ENCODE measurements at regions not wholly inside any gene's neighbourhood (a gene's known extent, or its start where the extent isn't known, plus 50 kb on each side); places are given as distances from the start of the nearest gene placed in this dataset.

DNA sequence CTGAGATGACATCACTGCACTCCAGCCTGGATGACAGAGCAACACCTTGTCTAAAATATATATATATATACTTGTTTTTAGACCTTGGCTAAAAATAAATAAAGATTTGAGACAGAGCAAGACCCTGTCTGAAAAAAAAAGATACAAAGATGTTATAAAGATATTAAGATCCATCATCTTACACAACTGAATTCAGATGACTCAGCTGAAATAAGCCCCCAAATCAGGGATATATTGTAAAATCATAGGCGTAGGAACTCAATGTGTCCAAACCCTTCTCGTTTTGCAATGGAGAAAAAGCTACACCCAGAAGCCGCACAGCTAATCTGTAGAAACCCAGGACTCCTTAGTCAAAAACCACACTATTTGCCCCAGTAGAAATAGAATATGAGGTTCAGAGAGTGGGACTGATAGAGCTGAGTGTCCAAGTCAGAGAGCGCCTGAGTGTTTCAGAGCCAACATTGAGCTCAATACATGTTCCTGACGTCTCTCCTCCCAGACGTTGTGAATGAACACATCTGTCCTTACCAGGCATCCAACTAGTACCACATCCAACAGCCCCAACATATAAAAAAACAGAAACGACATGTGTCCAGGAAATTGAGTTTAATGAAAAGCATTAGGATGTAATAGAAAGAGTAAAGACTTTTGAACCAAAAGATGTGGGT, 207.9 kb upstream of the BLID start:
- in situ Hi-C loops (cut with HindIII; ENCODE audit: low sequenced_read_pairs): no loop called here

DNA sequence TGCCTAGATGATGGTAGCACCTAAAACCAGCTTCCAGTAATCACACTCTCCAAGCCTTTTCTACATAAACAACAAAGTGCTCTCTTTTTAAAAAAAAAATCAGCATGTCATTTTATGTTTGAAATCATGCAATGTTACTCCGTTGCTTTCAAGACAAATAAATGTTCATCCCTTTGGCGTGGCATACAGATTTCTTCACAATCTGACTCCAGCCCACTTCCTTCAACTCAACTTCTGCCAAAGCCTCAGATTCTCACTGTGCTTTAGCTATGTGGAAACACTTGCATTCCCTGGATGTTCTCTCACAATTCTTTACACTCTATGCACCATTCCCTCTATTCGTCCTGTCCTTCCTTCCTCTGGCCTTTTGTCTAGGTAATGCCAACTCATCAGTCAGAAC, 206.3 kb upstream of the BLID start:
- in situ Hi-C loops (cut with HindIII; ENCODE audit: low sequenced_read_pairs): no loop called here

GRCh38 chr11:122320671-122321070, 204.7 kb upstream of the BLID start:
- in situ Hi-C loops (cut with HindIII; ENCODE audit: low sequenced_read_pairs): no loop called here

DNA sequence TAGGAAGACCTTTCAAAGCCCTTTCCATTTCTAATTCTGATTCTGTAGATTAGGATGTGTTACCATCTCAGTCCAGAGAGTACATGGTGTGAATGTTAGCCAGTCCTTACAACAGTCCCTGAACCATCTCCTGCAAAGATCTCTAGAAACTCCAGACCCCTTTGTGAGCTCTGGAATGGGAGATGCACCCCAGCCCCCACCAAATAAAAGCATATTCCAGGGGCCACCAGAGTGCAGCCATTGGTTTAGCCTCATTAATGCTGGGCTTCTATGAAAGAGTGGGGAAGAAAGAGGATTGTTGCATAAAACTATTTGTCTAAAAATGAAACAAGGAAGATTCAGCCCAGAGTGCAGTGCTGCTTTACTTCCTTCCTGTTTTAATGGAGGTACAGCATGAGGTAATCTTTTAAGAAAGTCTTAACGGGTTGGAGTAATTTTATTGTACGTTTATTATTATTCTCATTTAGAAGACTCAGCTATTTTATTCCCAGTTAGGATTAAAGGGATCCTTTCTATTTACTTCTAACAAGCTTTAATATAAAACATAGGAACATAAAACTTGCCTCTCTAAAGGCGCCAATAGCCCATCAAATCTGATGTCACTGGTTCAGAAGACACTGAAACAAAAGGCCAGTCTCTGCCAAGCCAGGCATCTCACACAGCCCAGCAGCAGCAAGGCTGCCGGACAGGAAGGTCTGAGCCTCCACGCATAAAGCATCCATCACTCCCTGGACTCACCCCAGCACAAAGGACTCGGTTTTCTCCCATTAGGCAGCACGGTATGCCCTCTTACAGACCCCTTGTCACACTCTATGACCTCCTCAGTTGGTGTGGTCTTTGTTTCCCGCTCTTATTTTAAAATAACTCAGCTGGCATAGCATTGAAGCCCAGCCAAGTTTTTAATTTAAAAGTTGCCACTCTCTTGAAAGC, 203.9 kb upstream of the BLID start:
- in situ Hi-C loops (cut with HindIII; ENCODE audit: low sequenced_read_pairs): no loop called here

DNA sequence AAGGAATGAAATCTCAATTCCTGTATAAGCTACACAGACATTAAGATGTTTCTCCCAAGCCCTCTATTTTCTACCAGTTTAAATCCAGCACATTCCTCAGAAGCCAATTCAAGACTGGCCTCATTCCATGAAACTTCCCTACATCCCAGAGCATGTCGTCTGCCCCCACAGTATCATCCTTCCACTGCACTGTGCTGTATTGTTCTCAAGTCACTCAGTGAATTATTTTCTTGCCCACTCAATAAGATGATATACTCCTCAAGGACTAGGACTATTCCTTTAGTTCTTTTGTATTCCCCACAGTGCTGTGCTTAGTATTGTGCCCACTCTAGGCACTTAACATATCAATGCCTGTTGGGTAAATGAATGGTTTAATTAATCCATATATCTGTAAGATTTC, 203.1 kb upstream of the BLID start:
- in situ Hi-C loops (cut with HindIII; ENCODE audit: low sequenced_read_pairs): no loop called here

DNA sequence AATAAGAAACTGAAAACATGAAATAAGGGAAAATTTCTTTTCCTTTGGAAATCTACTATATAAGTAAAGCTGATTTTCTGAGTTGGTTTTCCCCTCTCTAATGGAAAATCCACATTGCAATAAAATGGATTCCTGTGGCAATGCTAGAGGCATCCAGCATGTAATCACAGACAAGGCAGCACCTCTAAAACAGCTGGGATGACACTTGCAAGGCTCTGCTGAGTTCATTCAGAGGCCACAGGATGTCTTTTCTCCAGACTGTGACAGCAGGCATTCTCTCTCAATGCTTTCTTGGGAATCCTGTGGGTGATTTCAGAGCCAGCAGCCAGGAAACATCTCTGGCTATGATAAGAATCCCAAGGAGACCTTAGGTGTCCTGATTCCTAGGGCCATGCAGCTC, 201.3 kb upstream of the BLID start:
- in situ Hi-C loops (cut with HindIII; ENCODE audit: low sequenced_read_pairs): no loop called here

DNA sequence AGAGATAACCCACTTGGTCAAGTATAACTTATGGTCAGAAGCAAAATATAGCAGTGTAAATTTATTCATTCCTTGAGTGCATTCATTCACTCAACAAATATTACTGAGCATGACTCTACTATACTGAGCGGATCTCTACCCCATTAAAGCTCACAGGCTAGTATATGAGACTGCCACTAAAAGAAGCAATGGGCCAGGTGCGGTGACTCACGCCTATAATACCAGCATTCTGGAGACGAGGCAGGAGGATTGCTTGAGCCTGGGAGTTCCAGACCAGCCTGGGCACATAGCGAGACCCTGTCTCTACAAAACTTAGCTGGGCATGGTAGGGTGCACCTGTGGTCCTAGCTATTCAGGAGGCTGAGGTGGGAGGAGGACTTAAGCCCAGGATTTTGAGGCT, 197.6 kb upstream of the BLID start:
- in situ Hi-C loops (cut with HindIII; ENCODE audit: low sequenced_read_pairs): no loop called here

DNA sequence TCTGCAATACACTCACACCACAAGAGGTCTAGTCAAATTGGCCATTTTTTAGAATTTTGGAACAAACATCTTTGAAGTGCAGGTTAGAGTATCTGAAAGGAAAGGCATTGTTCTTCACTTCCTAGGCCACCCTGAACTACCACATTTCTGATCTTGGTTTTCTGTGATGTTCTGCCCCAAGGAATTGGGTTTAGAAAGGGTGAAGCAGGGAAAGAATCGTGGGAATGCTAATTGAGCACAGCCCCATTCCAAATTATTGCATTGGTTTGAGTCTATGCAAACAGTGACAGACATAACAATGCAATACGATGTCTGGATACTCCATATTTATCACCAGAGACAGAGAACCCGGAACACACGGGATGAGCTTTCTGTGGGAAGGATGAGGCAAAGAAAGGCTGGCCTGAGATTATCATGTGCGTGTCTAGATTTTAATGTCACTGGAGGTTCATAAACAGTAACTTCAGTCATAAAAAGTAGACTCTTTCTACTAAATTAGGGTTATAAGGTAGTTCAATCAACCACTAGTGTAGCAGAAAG, 195.3 kb upstream of the BLID start:
- in situ Hi-C loops (cut with HindIII; ENCODE audit: low sequenced_read_pairs): no loop called here

GRCh38 chr11:122310766-122311165, 194.8 kb upstream of the BLID start:
- in situ Hi-C loops (cut with HindIII; ENCODE audit: low sequenced_read_pairs): no loop called here

DNA sequence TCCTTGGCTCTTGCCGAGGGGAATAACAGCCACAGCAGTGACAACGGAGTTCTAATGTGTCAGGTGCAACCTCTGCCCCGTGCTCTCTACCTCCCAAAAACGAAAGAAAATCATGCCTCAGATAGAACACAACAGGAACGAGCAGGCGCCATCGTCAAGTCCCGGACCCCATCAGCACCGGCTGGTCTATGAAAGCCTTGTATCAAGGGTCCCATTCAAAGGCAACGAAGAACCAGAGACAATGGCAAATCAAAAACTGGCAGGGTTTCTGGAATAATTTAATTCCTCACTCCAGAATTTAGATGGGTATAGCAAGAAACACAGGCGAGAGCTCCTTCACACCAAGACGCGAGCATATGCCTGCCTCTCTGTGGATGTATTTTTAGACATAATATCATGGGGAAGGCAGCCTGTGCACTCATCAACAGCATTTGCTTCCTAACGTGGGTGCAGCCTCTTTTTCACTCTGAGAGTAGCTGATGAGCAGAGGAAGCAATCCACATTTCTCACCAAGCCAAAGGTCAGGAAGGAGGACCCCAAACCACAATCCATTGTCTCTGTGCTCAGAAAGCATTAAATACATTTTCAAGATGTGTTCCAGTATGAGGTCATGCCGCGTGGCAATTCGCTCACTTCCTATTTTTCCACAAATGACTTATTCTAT, 193.4 kb upstream of the BLID start:
- in situ Hi-C loops (cut with HindIII; ENCODE audit: low sequenced_read_pairs): no loop called here

DNA sequence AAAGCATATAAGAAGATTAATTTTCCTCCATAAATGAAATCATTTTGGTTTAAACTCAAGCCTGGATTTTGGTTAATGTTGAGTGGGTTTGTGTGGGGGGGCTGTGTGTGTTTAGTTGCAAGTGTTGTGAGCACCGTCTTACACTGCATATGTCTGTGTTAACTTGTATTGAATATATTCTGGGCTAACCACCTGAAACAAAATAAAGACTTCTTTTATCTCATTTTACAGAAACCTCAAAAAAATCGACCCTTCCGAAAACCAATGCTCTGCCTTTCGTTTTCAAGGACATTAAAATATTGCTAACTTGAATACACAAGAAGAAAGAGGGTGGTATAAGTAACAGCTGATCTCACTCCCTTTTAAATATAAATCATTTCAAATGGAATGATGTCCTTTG, 192.2 kb upstream of the BLID start:
- in situ Hi-C loops (cut with HindIII; ENCODE audit: low sequenced_read_pairs): no loop called here

- in situ Hi-C loops (cut with HindIII; ENCODE audit: low sequenced_read_pairs): no loop called here
Observed at GRCh38 chr11:122307476-122308035, 191.5 kb upstream of the BLID start.

DNA sequence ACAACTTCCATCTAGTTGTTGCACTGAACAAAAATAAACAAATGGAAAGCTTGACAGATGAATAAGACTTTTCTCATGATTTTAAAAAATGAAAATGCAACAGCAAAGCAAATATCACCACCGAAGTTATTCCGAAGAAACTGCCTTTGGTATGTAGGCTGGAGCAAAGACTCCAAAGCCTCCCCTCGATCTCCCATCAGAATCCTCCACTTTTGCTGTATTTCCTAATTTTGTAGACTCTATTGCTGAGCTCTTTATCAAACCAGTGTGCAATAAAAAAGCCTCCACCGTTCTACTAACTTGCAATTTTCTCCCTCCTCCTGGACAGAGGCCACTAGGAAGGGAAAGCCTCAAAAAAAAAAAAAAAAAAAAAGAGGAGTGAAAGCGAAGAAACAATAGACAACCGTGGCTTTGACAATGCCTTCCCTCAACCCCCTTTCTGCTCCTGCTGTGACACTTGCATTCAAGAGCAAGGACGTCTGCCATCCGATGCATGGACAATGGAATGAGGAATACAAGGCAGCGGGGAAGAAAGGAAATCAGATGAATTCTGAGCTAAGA, 190.9 kb upstream of the BLID start:
- in situ Hi-C loops (cut with HindIII; ENCODE audit: low sequenced_read_pairs): no loop called here

DNA sequence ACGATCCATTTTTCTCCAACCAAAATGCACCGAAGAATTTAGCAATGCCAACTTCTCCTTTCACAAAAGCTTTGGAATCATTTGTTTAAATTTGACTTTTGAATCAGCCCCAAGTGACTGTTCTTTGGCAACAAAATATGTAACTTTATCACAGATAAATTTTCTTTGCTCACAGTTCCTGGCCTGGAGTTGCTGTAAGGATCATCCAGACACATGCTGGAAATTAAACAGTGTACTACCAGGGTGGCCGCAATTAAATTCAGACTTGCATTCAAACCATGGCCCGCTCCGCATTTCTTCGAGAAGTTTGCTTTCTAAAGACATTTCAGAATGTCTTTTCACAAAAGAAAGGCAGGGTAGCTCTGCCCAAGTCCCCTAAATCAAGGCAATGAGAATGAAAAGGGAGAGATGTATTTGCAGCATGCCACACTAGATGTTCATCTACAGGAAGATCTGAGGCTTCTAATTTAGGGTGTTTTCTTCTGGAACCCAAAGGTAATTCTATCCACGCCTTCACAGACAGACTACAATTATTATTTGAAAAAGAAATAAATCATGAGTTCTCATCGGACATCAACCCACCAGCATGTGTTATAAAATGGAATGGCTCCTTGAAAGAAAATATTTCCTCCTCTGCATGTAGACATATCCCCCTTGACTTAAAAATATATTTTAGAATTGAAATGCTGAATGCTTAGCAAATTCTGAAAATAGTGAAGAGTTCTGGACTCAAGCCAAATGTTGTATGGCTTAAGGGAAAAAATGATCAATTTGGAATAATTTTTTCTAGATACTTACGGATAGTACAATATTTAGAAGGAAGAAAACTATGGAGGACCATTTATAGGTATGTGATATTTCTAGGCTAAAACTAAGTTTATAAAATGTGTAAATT, 189.7 kb upstream of the BLID start:
- in situ Hi-C loops (cut with HindIII; ENCODE audit: low sequenced_read_pairs): no loop called here

- in situ Hi-C loops (cut with HindIII; ENCODE audit: low sequenced_read_pairs): no loop called here
Observed at GRCh38 chr11:122304973-122305372, 189.0 kb upstream of the BLID start.

GRCh38 chr11:122304306-122304705, 188.3 kb upstream of the BLID start:
- in situ Hi-C loops (cut with HindIII; ENCODE audit: low sequenced_read_pairs): no loop called here

DNA sequence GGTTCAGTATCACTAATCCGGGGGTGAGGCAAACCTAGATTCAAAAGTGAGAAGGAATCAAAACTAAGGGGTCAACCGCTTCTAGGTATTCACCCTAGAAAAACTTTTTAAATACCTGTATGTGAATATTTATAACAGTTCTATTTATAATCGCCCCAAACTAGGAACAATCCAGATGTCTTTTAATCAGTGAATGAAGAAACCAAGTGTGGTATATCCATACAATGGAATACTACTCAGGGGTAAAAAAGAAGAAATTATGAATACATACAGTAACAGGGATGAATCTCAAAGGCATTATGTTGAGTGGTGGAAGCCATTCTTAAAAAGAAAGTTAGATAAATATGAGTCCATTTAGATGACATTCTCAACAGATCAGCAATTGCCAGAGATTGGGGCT, 178.0 kb upstream of the BLID start:
- in situ Hi-C loops (cut with HindIII; ENCODE audit: low sequenced_read_pairs): no loop called here

GRCh38 chr11:122293296-122294023, 177.4 kb upstream of the BLID start:
- in situ Hi-C loops (cut with HindIII; ENCODE audit: low sequenced_read_pairs): no loop called here

DNA sequence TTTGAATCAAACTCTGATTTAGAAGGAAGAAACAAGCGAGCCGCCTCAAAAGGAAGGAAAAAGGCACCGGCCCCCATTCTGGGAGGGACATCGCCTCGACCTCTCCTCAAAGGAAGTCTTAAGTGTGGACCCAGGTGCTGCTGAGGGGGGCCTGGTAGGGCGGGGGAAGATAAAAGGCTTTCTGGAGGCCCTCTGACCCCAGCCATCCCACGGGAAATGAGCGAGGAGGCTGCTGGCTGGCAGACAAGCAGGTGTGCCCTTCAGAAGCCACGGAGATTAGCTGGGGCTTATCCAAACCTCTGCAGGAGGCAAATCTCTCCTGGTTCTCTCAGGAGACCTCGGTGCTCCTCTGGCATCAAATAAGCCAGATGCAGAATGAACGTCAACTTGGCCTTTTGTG, 171.4 kb upstream of the BLID start:
- in situ Hi-C loops (cut with HindIII; ENCODE audit: low sequenced_read_pairs): no loop called here
